NB4 (cell line): ENCODE measurements at regions not wholly inside any gene's neighbourhood (a gene's known extent, or its start where the extent isn't known, plus 50 kb on each side); places are given as distances from the start of the nearest gene placed in this dataset.

ENCODE experiments used
- MAX ChIP-seq: IDR thresholded peaks from 2 replicates; pipeline ENCODE4 v1.6.1; 2011; ENCODE audit warnings: low read depth, low read length
- MYC ChIP-seq: IDR thresholded peaks from 2 replicates; pipeline ENCODE4 v1.6.1; 2011; ENCODE audit warnings: low read depth, low read length

DNA sequence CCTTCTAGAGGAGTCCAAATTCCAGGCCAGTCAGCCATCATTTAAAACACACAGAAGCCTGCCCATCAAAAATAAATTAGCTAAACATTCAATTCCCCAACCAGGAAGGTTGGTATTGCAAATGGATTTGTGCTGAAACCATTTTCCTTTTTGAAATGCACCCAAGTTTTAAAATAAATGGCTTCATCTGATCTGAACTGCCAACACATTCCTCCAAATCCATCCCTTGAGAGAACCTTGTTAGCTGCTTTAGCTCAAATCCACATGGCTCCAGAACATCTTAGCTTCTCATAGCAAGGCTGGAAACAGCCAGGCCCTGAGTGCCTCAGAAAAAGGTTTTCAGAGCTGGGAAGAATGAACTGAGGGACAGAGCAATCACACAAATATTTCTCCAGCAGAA lies 306.3 kb downstream of the FZD1 start:
- TF ChIP-seq MYC: no peak
- TF ChIP-seq MAX: no peak
